Type B pancreatic cell (in vitro differentiated cells): ENCODE measurements at regions not wholly inside any gene's neighbourhood (a gene's known extent, or its start where the extent isn't known, plus 50 kb on each side); places are given as distances from the start of the nearest gene placed in this dataset.
A peak's percentile ranks its signal among the peaks of the same experiment; 100 is the strongest.

ENCODE experiments used
- DNase-seq: peaks from one replicate; pipeline ENCODE4 v3.0.0; 2021; ENCODE audit warnings: mixed read lengths; ENCODE audit not compliant: unreplicated experiment; ENCODE audit errors: extremely low spot score
- H3K27ac Mint-ChIP-seq: 2 replicates; pipeline ENCODE4 v1.8.0; 2021; ENCODE audit warnings: mild to moderate bottlenecking, mixed read lengths
- H3K27me3 Mint-ChIP-seq: 2 replicates; pipeline ENCODE4 v1.8.0; 2021; ENCODE audit warnings: mixed read lengths
- H3K36me3 Mint-ChIP-seq: 2 replicates; pipeline ENCODE4 v1.8.0; 2021; ENCODE audit warnings: mixed read lengths
- H3K4me1 Mint-ChIP-seq: one replicate; pipeline ENCODE4 v1.8.0; 2021; ENCODE audit warnings: mixed read lengths; ENCODE audit not compliant: unreplicated experiment
- H3K4me3 Mint-ChIP-seq: 2 replicates; pipeline ENCODE4 v1.8.0; 2021; ENCODE audit warnings: mild to moderate bottlenecking, mixed read lengths
- H3K9me3 Mint-ChIP-seq: 2 replicates; pipeline ENCODE4 v1.8.0; 2021; ENCODE audit warnings: mixed read lengths
- TF ChIP-seq, protein P1 (sequence below): fragments of 200-600 bp; sonication (generic); conservative IDR thresholded peaks from 2 replicates; pipeline ENCODE4 v1.5.0; 2021; ENCODE audit warnings: antibody characterized with exemption, mild to moderate bottlenecking

DNA sequence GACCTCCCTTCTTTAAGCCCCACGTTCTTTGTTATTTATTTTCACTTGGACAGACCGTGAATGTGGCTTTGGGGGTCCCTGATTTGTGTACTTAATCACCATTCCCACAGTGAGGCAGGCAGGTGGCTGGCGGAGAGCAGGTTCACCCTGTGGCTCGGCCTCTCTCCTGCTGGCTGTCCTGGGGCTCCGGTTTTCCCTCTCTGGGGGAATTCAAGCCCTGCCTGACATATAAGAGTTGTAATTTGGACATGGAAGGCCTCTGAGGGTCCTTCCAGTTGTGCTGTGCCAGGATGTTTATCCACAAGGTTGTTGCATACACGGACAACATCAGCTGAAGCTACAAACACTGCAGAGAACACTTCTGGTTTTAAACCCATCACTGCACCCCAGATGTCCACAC is 824.5 kb downstream of the TBC1D22A start:
- no peak overlapping the region for H3K27ac Mint-ChIP-seq
- H3K4me3 Mint-ChIP-seq, result no peak overlapping the region
- no peaks in the 10 kb centered on the region for H3K4me1 Mint-ChIP-seq
- no peaks in the 10 kb centered on the region for H3K27me3 Mint-ChIP-seq
- H3K36me3 Mint-ChIP-seq, result no peaks in the 10 kb centered on the region
- peaks cover 14% of the 10 kb centered on the region for H3K9me3 Mint-ChIP-seq
- peak; percentile 34 for DNase-seq
- TF ChIP-seq, protein P1, sequence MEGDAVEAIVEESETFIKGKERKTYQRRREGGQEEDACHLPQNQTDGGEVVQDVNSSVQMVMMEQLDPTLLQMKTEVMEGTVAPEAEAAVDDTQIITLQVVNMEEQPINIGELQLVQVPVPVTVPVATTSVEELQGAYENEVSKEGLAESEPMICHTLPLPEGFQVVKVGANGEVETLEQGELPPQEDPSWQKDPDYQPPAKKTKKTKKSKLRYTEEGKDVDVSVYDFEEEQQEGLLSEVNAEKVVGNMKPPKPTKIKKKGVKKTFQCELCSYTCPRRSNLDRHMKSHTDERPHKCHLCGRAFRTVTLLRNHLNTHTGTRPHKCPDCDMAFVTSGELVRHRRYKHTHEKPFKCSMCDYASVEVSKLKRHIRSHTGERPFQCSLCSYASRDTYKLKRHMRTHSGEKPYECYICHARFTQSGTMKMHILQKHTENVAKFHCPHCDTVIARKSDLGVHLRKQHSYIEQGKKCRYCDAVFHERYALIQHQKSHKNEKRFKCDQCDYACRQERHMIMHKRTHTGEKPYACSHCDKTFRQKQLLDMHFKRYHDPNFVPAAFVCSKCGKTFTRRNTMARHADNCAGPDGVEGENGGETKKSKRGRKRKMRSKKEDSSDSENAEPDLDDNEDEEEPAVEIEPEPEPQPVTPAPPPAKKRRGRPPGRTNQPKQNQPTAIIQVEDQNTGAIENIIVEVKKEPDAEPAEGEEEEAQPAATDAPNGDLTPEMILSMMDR, result no peak

DNA sequence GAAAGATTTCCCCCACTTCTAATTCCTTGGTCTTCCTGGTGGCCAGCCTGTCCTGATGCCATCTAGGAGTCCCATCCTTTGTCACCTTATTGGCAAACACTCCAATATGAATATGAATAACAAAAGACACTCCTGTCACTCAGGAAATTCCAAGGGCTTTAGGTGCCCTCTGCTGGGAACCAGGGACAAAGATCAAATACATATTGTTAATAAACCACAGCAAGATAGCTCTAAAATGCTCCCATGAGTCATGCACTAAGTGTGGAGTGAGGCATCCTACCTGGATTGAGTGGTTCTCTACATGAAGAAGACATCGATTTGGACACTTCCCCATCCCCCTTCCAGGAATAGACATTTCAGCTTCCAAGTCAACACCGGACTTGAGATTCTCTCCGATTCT is 823.6 kb downstream of the TBC1D22A start:
- Mint-ChIP-seq H3K27me3 (no peaks in the 10 kb centered on the region), H3K4me1 (no peaks in the 10 kb centered on the region), H3K9me3 (peaks cover 14% of the 10 kb centered on the region), H3K36me3 (no peaks in the 10 kb centered on the region), H3K4me3 (no peak overlapping the region), H3K27ac (no peak overlapping the region)
- no peak for DNase-seq
- TF ChIP-seq, protein P1, result no peak

DNA sequence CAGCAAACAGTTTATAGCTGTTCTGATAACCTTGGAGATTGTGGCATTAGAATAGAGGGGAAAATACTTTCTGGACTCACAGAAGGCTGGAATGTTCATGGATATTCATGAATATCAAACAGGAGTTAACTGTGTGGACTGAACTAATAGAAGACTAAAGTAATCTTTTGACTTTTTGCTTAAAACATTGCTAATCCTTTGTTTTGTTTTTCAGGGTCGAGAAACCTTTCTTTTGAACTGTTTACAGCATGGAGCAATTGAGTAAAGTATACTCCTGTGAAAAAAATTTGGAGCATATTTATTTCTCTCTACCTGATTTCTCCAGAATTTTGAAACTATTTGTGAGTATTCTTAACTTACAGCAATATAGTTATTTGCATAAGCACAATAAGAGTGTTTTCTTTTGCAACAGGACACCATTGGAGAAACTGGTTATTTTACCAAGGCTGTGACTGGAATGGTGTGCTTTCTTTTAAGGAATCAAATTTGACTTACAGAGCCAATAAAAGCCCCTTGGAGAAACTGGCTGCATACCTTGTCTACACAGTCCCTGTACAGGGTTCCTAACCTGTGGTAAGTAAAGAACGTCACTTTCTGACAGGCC is 821.6 kb downstream of the TBC1D22A start:
- TF ChIP-seq, protein P1, result no peak
- Mint-ChIP-seq H3K4me3 (no peak overlapping the region), H3K36me3 (no peaks in the 10 kb centered on the region), H3K4me1 (no peaks in the 10 kb centered on the region), H3K9me3 (peaks cover 14% of the 10 kb centered on the region), H3K27me3 (no peaks in the 10 kb centered on the region), H3K27ac (no peak overlapping the region)
- DNase-seq, result no peak

DNA sequence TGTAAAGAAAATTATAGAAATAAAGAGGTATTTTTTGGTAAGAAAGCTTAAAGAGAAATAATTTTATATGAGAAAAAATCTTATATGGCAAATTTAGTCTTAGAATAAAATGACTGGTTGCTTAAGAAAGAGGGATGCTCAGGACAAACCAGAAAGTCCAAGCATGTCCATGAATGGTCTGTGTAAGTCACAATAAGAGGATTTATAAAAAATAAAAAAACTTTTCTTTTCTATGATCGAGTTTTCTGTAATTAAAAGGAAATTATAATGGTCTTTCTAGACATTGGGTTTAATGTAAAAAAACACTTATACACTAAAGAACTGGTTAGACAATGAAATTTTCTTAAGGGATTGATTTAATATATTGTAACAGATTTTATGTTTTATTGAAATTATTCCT is 819.6 kb downstream of the TBC1D22A start:
- Mint-ChIP-seq H3K4me3 (no peak overlapping the region), H3K27me3 (no peaks in the 10 kb centered on the region)

DNA sequence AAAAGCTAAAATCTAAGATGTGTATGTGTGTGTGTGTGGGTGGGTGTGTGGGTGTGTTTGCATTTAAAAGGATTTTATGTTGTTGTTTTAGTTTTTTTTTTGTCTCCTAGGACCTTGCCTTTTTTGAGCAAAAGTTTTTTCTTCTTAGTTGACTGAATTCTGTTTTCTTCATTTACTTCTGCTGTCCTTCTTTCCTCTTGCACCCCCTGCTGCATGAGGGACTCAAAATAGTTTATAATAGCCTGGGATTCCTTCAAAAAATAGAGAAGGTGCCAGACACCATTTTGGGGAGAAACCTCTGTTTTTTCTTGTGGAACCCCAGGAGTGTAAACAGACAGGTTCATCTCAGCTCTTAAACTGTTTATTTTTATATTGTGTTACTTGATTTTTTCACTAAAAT is 817.7 kb downstream of the TBC1D22A start:
- no peaks in the 10 kb centered on the region for H3K4me1 Mint-ChIP-seq
- DNase-seq, result no peak
- H3K36me3 Mint-ChIP-seq, result no peaks in the 10 kb centered on the region
- no peaks in the 10 kb centered on the region for H3K27me3 Mint-ChIP-seq
- TF ChIP-seq, protein P1, result no peak
- no peak overlapping the region for H3K4me3 Mint-ChIP-seq
- H3K9me3 Mint-ChIP-seq, result peaks cover 12% of the 10 kb centered on the region
- H3K27ac Mint-ChIP-seq, result no peak overlapping the region

More for the DNA sequence above, 819.6 kb downstream of the TBC1D22A start:
- no peak overlapping the region for H3K27ac Mint-ChIP-seq
- H3K36me3 Mint-ChIP-seq, result no peaks in the 10 kb centered on the region
- DNase-seq, result no peak
- no peaks in the 10 kb centered on the region for H3K4me1 Mint-ChIP-seq
- TF ChIP-seq, protein P1, result no peak
- peaks cover 5% of the 10 kb centered on the region for H3K9me3 Mint-ChIP-seq

DNA sequence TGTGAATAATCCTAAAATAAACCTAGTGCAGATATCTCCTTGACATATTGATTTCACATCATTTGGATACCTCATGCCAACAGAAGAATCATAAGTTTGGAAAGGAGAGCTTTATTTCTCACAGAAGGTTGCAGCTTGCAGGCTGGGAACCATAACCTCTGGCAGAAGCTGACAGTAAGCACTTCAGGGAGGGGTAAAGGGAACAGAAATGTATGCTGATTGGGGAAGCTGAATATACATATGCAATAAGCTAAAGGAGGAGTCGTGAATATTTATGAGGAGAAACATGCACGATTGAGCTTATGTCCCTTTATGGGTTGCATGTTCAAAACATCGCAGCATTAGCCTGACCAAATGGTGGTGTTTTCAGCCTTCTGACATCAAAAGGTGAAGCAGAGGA is 814.5 kb downstream of the TBC1D22A start:
- Mint-ChIP-seq H3K27me3 (no peaks in the 10 kb centered on the region), H3K9me3 (peaks cover 15% of the 10 kb centered on the region), H3K4me1 (no peaks in the 10 kb centered on the region), H3K36me3 (no peaks in the 10 kb centered on the region), H3K27ac (no peak overlapping the region), H3K4me3 (no peak overlapping the region)
- TF ChIP-seq, protein P1, result no peak
- DNase-seq, result peak; percentile 10
